GM23338 (cell line): ENCODE measurements at regions not wholly inside any gene's neighbourhood (a gene's known extent, or its start where the extent isn't known, plus 50 kb on each side); places are given as distances from the start of the nearest gene placed in this dataset.
"Not testable (repeated sequence)": the region's sequence is repeated elsewhere in the genome, so short reads cannot be mapped to it uniquely, and the experiment has no call there.

ENCODE experiments used
- CTCF ChIP-seq, 2 experiments: fragments of 200-600 bp in 1 of 2; sonication (generic) in 1 of 2; conservative IDR thresholded peaks; 2 replicates each; pipeline versions ENCODE4 v1.5.1 to v1.6.1; 2016 to 2017; ENCODE audit warnings: antibody characterized with exemption in 2 of 2, low read depth in 2 of 2, mild to moderate bottlenecking in 2 of 2, moderate library complexity in 1 of 2
- ETS1 ChIP-seq: IDR thresholded peaks from 2 replicates; pipeline ENCODE4 v1.6.1; 2016; ENCODE audit warnings: antibody characterized with exemption
- EZH2 ChIP-seq: fragments of 200-600 bp; sonication (generic); IDR thresholded peaks from one replicate; pipeline ENCODE4 v1.8.0; 2017; ENCODE audit warnings: antibody characterized with exemption, mild to moderate bottlenecking, low read depth; ENCODE audit not compliant: unreplicated experiment
- JUNB ChIP-seq: IDR thresholded peaks from one replicate; pipeline ENCODE4 v1.6.1; 2016; ENCODE audit warnings: antibody characterized with exemption; ENCODE audit not compliant: unreplicated experiment
- POLR2AphosphoS5 ChIP-seq: IDR thresholded peaks from 2 replicates; pipeline ENCODE4 v1.6.1; 2016; ENCODE audit warnings: antibody characterized with exemption, low read depth
- REST ChIP-seq: IDR thresholded peaks from one replicate; pipeline ENCODE4 v1.6.1; 2018; ENCODE audit warnings: antibody characterized with exemption; ENCODE audit not compliant: unreplicated experiment
- ZNF114 ChIP-seq: fragments of 250-450 bp; sonication (Bioruptor Pico); IDR thresholded peaks from 2 replicates; pipeline ENCODE4 v1.5.0; 2020; ENCODE audit warnings: mild to moderate bottlenecking, moderate library complexity

- TF ChIP-seq CTCF (conservative IDR thresholded peaks at IDR 0.05; ENCODE audit: low read depth in 2 of 2); ETS1; ZNF114 (CRISPR knock-in tag); EZH2; POLR2AphosphoS5; REST; JUNB: not testable (repeated sequence)
Observed at GRCh38 chr4:143813431-143814154, 91.8 kb downstream of the GYPE start.
